ENCODE measurements at regions not wholly inside any gene's neighbourhood (a gene's known extent, or its start where the extent isn't known, plus 50 kb on each side); places are given as distances from the start of the nearest gene placed in this dataset.

DNA sequence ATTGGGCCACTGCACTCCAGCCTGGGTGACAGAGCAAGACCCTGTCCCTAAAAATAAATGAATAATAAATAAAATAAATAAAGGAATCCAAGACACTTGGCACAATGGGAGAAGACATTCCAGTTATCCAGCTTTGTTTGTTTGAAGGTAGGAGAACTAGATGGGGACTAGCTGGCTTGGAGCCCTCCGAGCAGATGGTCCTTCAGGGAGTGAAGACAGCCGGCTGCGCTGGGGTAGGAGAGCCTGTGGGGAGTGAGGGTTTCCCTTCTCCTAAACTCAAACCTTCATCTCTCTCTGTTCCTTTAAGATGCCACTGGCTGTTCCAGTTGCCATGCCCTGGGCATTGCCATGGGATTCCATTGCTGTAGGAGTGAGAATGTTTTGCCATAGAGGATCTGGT, 120.6 kb downstream of the NAV1 start:
- no peak for DNase-seq (ENCODE audit: low spot score)

DNA sequence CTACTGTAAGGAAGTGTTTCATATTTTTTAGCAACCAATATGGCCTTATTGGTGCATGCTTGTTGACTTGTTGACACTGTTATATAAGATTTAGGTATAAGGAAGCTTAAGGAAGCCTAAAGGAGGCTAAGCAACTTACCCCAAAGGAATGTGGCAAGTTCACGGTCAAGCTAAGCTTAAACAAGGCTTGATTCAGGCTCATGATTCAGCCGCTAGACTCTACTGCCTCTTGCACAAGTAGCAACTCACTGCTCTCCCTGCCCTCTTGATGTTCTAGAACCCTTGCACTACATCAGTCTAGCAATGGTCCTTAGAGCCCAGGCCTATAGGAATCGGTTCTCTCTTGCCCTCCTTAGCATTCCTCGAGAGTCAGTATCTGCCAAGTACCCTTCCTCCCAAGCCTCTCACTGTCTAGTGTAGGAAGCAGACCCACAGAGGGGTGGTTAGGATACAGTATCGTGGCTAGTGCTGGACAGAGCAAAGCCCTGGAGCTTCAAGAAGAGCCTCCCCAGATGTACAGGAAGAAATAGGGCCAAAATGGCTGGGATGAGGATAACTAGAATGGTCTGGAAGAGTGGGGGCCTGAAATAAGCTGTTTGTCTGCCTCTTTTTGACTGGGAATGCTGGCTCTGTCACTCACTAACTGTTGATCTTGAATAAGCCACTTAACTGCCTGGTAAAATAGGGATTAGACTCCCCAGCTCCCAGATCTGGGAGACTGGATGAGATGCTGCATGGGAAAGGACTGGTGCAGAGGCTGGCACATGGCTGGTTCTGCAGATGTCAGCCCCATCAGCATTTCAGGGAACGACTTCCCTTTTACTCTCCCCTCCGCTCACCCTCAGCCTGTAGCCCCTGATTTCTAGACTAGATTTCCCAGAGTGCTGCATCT, 122.2 kb downstream of the NAV1 start:
- DNase-seq (ENCODE audit: low spot score): no peak

DNA sequence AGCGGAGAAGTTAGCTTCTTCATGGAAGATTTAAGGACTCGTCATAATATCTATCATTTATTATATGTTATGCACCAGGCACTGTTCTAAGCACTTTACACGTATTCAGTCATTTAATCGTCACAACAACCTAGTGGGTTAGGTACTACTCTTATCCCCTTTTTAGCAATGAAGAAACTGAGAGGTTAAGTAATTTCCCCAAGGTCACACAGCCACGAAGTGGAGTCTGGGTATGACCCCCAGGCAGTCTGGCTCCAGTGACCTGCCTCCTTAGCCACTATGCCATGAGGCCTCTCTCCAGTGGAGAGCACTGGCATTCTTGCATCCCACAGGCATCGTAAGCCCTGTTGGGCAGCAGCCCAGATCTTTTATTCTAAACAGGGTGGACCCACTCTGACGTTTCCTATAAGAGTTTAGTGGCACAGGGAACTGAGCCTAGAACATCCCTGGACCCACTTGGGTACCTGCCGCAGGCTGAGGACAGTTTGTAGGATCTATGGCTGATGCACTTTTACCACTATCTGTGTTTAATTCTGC, 123.0 kb downstream of the NAV1 start:
- no peak for DNase-seq (ENCODE audit: low spot score)

DNA sequence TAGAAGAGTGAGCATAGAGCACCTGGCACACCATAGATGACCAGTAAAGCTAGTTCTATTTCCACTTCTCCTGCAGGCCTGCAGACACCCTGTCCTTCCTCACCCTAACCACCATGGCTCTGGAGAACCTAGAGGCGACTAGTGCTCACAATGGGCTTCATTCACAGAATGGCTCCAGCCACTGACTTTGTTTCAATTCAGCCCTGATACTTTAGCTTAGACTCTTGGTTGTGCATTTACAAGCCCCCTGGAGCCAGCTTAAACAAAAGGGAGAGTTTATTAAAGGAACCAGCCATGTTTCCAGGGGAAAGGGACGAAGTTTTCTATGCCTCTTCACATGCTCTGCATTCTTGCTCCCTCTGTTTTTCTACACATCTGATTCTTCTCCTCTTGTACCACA, 123.7 kb downstream of the NAV1 start:
- no peak for DNase-seq (ENCODE audit: low spot score)

DNA sequence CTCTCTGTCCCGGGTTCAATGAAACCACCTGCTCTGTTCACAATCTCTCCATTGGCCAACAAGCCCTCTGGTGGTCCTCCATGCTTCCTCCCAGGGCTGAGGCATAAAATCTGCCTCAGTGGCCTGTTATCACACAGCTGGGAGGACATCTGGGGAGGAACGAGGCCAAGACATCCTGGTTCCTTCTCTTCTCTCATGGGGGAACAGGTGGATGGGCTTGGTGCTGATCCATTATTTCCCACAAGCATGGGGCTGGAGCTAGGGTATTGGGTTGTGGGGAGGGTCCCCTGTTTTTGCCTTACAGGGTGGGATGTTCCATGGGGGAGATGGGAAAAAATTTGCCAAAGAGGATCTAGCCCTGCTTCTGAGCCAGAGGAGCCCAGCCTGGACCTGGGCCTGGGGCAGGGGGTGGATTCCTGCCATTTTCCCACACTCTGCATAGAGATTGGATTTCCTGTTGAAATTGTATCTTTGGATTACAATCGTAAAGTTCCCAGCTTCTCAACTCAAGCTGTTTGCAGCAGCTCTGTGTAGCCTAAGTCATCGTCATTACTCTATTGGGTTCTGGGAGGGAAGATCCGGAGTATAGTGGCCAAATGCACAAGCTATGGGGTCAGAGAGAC, 124.7 kb downstream of the NAV1 start:
- no peak for DNase-seq (ENCODE audit: low spot score)

DNA sequence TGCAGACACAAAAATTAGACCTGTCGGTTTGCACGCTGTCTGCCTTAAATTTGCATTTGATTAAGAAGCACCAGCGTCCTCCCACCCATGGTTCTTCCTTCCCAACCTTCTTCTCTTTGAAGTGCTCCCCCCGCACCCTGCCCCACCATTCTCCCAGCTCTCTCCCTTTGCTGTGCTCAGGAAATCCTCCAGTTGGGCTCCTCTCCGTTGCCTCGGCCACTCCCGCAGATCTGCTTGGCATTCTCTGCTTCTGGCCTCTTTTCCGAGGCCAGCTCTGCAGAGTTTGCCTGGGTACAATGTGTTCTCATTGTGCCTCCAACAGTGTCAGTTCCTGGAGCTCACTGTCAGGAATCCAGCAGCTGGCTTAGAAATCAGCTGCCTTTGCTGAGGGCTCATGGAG, 126.1 kb downstream of the NAV1 start:
- no peak for DNase-seq (ENCODE audit: low spot score)

DNA sequence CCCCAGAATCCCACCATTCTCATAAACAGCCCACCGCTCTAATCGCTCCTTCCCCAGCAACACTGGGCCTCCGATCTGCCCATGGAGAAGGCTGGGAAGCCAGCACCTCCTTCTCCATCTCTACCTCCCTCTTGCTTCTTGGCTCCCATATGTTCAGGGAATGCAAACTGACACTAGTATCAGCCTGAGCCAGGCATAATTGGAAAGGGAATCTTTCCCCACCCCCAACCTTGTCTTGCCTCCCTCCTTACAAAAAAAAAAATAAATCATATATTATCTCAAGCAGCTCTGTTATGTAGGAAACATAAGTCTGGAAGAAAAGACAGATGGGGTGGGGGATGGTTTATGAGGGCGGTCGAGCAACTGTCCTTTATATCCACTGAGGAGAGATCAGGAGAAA, 127.2 kb downstream of the NAV1 start:
- DNase-seq (ENCODE audit: low spot score): no peak

DNA sequence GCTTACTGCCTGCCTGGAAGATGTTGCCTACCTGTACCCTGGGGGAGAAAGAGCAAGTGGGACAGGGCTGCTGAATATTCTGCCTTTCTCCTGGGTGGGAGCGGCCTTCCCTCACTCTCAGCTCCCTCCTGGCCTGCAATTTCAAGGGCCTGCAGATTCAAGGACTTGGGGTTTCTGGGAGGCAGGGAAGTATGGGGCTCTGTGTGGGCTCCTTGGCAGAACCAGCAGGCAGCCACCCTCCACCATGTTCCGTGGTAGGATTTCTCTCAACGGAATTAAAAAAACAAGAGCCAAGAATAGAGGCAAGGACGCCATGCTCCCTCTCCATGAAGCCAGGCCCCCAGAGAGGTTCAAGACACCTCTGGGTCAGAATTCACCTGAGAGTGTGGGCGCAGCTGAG, 127.7 kb downstream of the NAV1 start:
- no peak for DNase-seq (ENCODE audit: low spot score)

DNA sequence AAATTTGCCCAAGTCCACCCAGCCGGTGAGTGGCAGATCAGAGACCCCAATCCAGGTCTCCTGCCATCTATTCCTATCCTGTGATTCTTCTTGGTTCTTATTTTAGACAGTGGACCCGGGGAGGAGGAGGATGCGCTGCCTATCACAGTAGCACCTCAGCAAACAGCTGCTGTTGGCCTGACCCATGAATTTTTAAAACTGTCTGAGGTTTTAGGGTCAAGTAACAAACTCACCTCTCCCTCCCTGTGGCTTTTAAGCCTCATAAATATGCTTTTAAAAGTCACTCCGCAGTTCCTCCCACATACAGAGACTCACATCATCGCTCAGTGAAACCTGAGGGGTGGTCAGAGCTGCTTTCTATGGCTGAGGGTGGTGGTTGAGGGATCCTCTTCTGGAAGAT, 128.6 kb downstream of the NAV1 start:
- DNase-seq (ENCODE audit: low spot score): no peak

DNA sequence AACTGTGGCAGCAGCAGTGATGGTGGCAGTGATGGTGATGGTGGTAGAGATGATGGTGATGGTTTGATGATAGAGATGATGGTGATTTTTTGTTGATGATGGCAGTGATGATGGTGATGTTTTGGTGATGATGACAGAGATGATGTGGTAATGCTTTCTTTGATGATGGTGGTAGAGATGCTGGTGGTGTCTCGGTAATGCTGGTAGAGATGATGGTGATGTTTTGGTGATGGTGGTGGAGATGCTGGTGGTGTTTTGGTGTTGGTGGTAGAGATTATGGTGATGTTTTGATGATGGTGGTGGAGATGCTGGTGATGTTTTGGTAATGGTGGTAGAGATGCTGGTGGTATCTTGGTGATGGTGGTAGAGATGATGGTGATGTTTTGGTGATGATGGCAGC, 131.6 kb downstream of the NAV1 start:
- no peak for DNase-seq (ENCODE audit: low spot score)

DNA sequence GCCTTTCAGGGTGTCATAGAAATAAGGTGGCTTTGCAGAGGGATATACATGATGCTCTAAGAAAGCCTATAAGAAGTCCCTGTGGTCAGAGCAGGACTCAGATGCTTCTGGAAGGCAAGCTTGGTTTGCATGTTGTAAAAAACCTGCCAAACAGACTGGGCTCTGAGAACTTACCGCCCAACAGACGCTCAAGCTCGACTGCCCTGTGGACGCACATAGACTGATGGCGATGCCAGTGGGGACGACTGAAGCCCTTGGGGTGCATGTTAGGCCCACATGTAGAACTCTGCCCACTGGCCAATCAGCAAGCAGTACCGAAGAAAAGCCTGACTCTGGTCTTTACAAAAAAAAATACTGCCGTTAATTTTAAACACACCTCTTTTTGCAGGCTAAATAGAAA, 133.8 kb downstream of the NAV1 start:
- DNase-seq (ENCODE audit: low spot score): no peak

DNA sequence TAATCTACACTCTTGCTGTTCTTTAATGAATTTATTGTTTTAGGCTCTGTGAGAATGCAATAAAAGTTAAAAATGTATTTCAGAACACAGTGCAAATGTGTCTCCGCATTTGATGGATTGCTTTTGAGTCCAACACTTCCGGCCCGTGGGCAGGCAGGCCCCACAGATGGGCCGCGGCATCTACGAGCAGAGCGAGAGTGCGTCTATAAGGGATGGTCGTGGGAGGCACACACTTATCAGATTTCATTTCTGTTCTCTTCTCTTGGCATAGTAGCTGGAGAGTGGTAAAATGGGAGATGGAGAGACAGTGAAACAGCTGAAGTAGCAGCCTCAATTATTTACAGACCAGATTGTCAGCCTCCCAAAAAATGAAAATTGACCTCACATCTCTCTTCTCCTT, 134.2 kb downstream of the NAV1 start:
- DNase-seq (ENCODE audit: low spot score): no peak

DNA sequence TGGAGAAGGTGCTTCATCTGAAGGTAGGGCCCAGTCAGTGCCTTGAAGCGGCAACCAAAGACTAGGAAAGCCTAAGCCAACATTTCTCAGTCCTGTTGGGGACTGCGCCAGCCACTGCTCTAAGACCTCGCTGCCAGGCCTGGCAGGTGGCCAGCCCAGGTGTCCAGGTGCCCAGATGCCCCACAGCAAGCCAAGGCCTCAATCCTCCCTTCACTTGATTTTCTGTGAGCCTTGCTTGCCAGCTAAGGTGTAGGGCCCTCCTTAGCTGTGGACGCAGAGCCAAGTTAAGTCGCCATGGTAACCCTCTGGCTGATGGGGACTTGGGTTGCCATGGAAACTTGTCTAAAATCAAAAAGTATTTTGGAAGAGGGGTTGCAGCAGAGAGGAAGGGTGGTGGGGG, 135.0 kb downstream of the NAV1 start:
- no peak for DNase-seq (ENCODE audit: low spot score)

DNA sequence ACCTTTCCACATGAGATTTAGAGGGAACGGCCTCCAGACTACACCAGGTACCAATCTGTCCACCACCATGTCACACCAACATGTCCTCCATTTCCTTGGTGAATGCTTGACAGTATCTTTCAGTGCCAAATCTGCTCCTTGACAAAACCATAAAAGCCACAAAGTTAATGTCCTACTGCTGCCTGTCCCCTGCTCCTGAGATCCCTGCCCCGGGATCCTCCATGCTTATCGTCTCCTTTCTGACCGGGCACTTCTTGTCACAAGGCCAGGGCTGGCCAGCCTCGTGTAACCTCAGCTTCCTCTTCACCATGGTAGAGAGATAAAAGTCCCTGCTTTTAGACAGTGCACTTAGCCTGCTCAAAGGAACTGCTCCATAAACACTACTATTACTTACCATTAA, 136.2 kb downstream of the NAV1 start:
- no peak for DNase-seq (ENCODE audit: low spot score)

DNA sequence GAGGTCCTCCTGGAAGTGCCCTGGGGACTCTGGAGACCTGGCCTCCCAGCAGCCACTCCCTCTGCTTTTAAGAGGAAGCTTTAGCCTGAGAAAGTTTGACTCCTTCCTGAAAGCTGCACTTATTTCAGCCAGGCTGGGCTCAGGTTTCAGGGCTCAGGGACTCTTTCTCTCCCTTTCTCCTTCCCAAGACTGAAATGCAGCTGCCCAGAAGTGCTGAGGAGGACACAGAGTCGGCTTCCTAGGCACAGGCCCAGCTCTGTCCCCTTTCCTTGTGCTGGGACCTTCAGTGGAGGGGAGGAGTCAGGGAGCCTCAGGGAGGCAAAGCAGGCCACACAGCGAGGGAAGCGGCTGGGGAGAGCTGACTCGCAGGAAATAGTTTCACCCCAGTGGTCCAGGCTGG, 137.3 kb downstream of the NAV1 start:
- DNase-seq (ENCODE audit: low spot score): peak; percentile 56

DNA sequence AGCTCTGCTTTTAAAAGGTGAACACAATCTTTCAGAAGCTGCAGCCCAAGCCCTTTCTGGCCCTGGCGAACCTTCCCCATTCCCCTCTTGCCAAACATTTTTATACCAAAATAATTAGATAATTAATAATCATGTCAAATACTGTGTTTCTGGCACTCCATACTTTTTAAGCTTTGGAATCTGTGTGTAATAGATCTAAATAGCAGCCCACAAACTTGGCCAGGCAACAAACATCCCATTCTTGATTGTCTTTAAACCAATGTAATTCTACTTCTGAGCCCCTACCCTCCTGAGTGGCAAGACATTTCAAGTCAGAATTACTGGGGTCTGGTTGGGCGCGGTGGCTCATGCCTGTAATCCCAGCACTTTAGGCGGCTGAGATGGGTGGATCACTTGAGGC, 137.7 kb downstream of the NAV1 start:
- no peak for DNase-seq (ENCODE audit: low spot score)

DNA sequence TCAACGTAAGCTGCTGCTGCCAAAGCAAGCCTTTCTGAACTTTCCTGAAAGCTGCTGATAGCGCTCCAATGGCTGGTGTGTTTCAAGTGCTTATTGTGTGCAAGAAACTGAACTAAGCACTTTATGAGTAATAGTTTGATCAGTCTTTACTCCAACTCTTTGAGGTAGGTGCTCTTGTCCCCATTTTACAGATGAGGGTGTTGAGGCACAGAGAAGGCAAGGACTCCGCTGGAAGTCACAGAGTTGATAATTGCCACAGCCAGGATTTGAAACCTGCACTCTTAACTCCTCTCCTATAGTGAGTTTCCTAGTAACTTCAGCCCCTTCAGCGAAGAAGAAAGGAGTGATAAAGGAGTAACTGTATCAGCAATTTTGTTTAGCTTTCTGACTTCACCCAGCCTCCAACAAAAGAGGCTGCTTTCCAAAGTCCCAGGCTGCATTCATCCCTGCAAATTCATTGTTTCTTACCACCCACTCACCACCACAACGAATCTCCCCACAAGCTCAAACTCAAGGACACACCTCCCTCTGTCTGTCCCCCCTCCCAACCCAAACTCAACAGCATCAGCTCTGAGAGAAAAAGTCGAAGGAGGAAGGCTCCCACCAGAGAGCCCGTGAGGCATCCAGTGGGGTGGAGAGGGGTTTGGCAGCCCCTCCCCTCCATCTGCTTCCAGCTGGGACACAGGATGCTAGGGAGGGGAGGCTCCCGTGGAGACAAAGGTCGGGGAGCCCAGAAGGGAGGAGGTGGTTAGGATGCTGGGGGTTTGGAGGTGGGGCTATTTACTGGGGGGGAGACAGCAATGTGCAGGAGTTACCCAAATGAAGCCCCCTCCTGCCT, 139.6 kb downstream of the NAV1 start:
- DNase-seq (ENCODE audit: low spot score): no peak

DNA sequence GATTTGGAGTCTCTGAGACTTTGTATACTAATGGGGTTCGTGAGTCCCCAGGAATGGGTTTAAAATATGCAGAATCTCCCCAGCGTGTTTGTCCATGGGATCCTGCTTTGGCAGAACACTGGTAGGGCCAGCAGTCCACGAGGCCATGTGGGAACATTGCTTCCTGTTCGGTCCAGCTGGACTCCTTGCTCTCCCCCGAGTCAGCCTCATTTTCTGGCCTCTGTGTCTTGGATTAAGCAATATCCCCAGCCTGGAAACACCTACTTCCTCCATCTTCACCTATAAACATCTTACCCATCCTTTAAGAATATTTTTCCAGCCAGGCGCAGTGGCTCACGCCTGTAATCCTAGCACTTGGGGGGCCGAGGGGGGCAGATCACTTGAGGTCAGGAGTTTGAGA, 142.4 kb downstream of the NAV1 start:
- no peak for DNase-seq (ENCODE audit: low spot score)

DNA sequence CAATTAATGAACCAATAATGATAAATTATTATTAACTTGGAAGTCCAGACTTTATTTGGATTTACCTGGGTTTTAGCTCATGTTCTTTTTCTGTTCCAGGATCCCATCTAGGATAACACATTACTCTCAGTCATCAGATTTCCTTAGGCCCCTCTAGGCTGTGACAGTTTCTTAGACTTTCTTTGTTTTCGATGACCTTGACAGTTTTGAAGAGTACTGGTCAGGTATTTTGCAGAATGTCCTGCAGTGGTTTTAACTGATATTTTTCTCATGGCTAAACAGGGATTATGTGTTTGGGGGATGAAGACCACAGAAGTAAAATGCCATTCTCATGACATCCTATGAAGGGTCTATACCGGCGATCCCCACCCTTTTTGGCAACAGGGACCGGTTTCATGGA, 144.0 kb downstream of the NAV1 start:
- no peak for DNase-seq (ENCODE audit: low spot score)

DNA sequence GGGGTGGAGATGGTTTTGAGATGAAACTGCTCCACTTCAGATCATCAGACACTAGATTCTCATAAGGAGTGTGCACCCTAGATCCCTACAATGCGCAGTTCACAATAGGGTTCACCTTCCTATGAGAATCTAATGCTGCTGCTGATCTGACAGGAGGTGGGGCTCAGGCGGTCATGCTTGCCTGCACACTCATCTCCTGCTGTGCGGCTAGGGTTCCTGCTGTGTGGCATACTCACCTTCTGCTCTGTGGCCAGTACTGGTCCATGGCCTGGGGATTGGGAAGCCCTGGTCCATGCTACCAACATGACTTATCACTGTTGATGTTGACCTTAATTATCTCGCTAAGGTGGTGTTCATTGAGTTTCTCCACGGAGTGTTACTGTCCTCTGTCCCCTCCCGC, 144.5 kb downstream of the NAV1 start:
- no peak for DNase-seq (ENCODE audit: low spot score)

DNA sequence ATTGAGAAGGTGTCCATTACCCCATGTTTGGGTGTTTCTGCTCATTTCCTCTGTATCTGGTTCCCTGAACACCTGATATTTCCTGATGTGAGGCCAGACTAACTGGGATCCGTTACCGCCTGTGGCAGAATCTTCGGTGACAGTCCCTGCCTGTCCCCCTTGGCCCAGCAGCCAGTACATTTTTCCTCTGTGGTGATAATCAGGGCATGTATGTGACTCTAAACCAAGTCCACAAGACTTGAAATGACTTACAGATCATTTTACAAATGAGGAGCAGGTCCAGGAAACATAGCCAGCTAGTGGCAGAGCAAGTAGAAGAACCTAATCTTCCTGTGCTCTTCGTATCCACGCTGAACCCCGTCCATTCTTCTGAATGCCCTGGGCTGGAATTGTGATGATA, 143.5 kb upstream of the IPO9 start:
- no peak for DNase-seq (ENCODE audit: low spot score)

DNA sequence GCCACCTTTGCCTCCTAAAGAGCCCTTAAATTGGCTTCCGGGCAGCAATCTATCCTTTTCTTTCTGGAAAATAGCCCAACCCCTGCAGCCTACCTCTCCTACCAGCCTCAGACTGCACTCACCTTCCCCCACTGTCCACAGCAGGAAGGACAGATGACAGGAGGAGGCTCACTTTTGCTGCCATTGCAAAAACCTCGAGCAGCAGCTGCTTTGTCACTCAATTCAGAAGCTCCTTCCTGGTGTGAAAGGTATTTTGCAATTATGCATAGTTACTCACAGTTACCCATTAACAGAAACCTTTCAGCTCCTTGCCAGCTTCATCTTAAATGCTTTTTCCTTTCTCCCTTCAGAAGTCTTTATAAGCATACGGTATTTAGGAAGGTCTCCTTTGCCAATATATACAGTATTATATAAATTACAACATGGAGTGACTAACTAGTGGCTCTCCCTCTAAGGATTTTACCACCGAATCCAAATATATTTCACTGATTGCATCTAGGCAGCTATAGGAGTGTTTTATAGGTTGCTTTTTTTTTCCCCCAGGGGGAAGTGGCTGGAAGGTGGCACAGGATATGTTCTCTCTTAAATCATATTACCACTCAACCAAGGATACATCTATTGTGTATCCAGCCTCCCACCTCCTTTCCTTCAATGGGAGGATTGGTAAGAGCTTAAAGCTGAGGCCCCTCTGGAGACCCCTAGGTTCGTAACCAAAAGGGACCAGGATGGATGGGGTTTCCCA, 142.1 kb upstream of the IPO9 start:
- no peak for DNase-seq (ENCODE audit: low spot score)

Measured in AG20443 (cell line).